Spleen (tissue), 11 donors: ENCODE measurements at regions not wholly inside any gene's neighbourhood (a gene's known extent, or its start where the extent isn't known, plus 50 kb on each side); places are given as distances from the start of the nearest gene placed in this dataset.

Experiments
- DNase-seq: peaks from one replicate; pipeline ENCODE4 v3.0.0-alpha.2; 2020
- H3K27ac ChIP-seq, 8 donors: fragments of 200-600 bp; sonication (generic) in 7 of 8; 1 replicate in 4 of 8; 2 replicates in 4 of 8; pipeline versions ENCODE4 v1.5.0 to v1.8.0; 2016 to 2021; ENCODE audit warnings: inconsistent platforms in 4 of 8, mild to moderate bottlenecking in 4 of 8, moderate library complexity in 1 of 8
- H3K27me3 ChIP-seq, 7 donors: fragments of 200-600 bp; sonication (generic) in 6 of 7; replicated peaks in 1 of 7; 1 replicate in 4 of 7; 2 replicates in 3 of 7; pipeline versions ENCODE4 v1.5.0 to v1.8.0; 2016 to 2021; ENCODE audit warnings: inconsistent platforms in 3 of 7, mild to moderate bottlenecking in 1 of 7
- H3K36me3 ChIP-seq, 6 donors: fragments of 200-600 bp; sonication (generic) in 5 of 6; 1 replicate in 4 of 6; 2 replicates in 2 of 6; pipeline versions ENCODE4 v1.5.0 to v1.8.0; 2016 to 2021; ENCODE audit warnings: inconsistent platforms in 2 of 6
- H3K4me1 ChIP-seq, 6 donors: fragments of 200-600 bp; sonication (generic) in 5 of 6; 1 replicate in 3 of 6; 2 replicates in 3 of 6; pipeline versions ENCODE4 v1.5.0 to v1.8.0; 2016 to 2021; ENCODE audit warnings: inconsistent platforms in 3 of 6
- H3K4me3 ChIP-seq, 8 donors: fragments of 200-600 bp; sonication (generic) in 7 of 8; 1 replicate in 4 of 8; 2 replicates in 4 of 8; pipeline versions ENCODE4 v1.5.0 to v1.8.0; 2016 to 2021; ENCODE audit warnings: inconsistent platforms in 4 of 8, mild to moderate bottlenecking in 4 of 8, moderate library complexity in 2 of 8
- H3K9me3 ChIP-seq, 8 donors: fragments of 200-600 bp; sonication (generic) in 7 of 8; 1 replicate in 4 of 8; 2 replicates in 4 of 8; pipeline versions ENCODE4 v1.5.0 to v1.8.0; 2016 to 2021; ENCODE audit warnings: inconsistent platforms in 4 of 8
- CTCF ChIP-seq, 11 experiments: fragments of 200-600 bp in 7 of 11; fragments of 450-650 bp in 4 of 11; sonication (generic) in 4 of 11; IDR thresholded peaks in 8 of 11; conservative IDR thresholded peaks in 3 of 11; 1 replicate in 7 of 11; 2 replicates in 4 of 11; pipeline versions ENCODE4 v1.4.0 to v1.8.0; 2016 to 2021; ENCODE audit warnings: antibody characterized with exemption in 11 of 11, inconsistent platforms in 4 of 11, mild to moderate bottlenecking in 1 of 11
- POLR2A ChIP-seq, 3 donors: fragments of 450-650 bp; IDR thresholded peaks; one replicate each; pipeline ENCODE4 v1.5.1; 2017; ENCODE audit warnings: antibody characterized with exemption in 3 of 3, mild to moderate bottlenecking in 1 of 3
- POLR2AphosphoS5 ChIP-seq, 3 donors: sonication (generic); formaldehyde crosslinking; IDR thresholded peaks; one replicate each; pipeline ENCODE4 v1.5.1; 2017; ENCODE audit warnings: antibody characterized with exemption in 3 of 3
- WGBS, 5 donors: extraction: QIAGEN DNeasy Blood & Tissue Kit in 3 of 5; methylation state at CpG; one replicate each; pipeline versions ENCODE4 v1.1.5 to v1.1.7; 2013 to 2018; 5-methylcytosine and 5-hydroxymethylcytosine counted together
- intact Hi-C: fragments of 100-400 bp; cut with DNase I; formaldehyde crosslinking; loops from one replicate; pipeline ENCODE4 v1.15.0; 2023; ENCODE audit warnings: low total_unique reads
- donor health status: healthy with polysubstance abuse.
- donor health status: DM: no; HTN: no; CAD: no; lungs with moderate emphysema.
- donor health status: DM: no; HTN: no; CAD: no.
- donor health status: Bipolar disorder and iron deficiency.
- donor health status: healthy.
- donor health status: DM: no; HTN: no; CAD: no.
- donor health status: DM: yes; HTN: yes; CAD: no.

DNA sequence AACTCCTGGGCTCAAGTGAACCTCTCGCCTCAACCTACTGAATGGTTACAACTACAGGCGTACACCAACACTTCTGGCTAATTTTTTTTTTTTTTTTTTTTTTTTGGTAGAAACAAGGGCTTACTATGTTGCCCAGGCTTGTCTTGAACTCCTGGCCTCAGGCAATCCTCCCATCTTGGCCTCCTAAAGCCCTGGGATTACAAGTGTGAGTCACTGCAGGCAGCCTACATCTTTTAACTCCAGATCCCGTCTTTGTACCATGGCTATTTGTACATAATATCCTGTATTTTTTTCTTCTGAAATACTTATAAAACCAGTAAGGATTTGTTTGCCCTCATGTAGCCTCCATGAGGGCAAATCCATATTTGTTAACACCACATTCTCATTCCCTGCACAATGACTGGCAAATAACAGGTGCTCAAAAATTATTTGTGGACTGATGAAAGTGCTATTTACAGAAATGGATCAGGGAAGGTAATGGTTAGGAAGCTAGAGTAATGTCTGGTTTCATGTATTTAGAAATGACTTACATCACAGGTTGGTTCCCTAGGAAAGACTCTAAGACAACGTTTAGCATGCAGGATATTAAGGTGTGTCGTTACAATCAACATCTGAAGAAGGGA lies 51.9 kb upstream of the POU5F2 start:
- H3K27ac ChIP-seq = no peak overlapping the region
- intact Hi-C loops = no loop called here
- H3K36me3 ChIP-seq = peaks cover 0 to 21% (median 0%) of the 10 kb centered on the region in 6 donors
- H3K4me1 ChIP-seq = no peaks in the 10 kb centered on the region
- no peak for DNase-seq
- no peaks in the 10 kb centered on the region for H3K9me3 ChIP-seq
- H3K4me3 ChIP-seq = no peak overlapping the region
- TF ChIP-seq CTCF (IDR thresholded peaks at IDR 0.05 in 8 of 11, conservative IDR thresholded peaks at IDR 0.05 in 3 of 11) = no peak
- TF ChIP-seq POLR2A (IDR thresholded peaks at IDR 0.05) = no peak
- no peak for TF ChIP-seq POLR2AphosphoS5 (IDR thresholded peaks at IDR 0.05)
- 86 to 98% (median 88%) methylated on average over 5 of the region's 5 CpGs for WGBS, 5 donors
- H3K27me3 ChIP-seq = no peaks in the 10 kb centered on the region

GRCh38 chr5:93791518-93791972 lies 50.1 kb upstream of the POU5F2 start:
- Histone ChIP-seq H3K4me3 (no peak overlapping the region), H3K4me1 (no peaks in the 10 kb centered on the region), H3K36me3 (peaks cover 0 to 20% (median 0%) of the 10 kb centered on the region in 6 donors), H3K9me3 (no peaks in the 10 kb centered on the region), H3K27me3 (no peaks in the 10 kb centered on the region), H3K27ac (no peak overlapping the region)
- DNase-seq = no peak
- TF ChIP-seq POLR2A (IDR thresholded peaks at IDR 0.05) (no peak), CTCF (IDR thresholded peaks at IDR 0.05 in 8 of 11, conservative IDR thresholded peaks at IDR 0.05 in 3 of 11) (no peak), POLR2AphosphoS5 (IDR thresholded peaks at IDR 0.05) (no peak)
- intact Hi-C loops = no loop called here
- 8 to 26% (median 15%) methylated on average over 3 of the region's 3 CpGs for WGBS, 5 donors
